Gastrocnemius medialis (tissue), 4 donors: ENCODE measurements at regions not wholly inside any gene's neighbourhood (a gene's known extent, or its start where the extent isn't known, plus 50 kb on each side); places are given as distances from the start of the nearest gene placed in this dataset.
A peak's percentile ranks its signal among the peaks of the same experiment; 100 is the strongest.

Experiments used
- ATAC-seq, 2 donors: fragments of 150-250 bp; one replicate each; pipeline ENCODE4 v1.9.1; 2016
- DNase-seq, 2 donors: peaks; one replicate each; pipeline ENCODE4 v3.0.0-alpha.2; 2019
- H3K27ac ChIP-seq, 4 donors: fragments of 200-600 bp; sonication (generic); 1 replicate in 1 of 4; 2 replicates in 3 of 4; pipeline ENCODE4 v1.5.1; 2016 to 2018; ENCODE audit warnings: mild to moderate bottlenecking in 2 of 4, moderate library complexity in 1 of 4
- H3K27me3 ChIP-seq, 3 donors: fragments of 200-600 bp; sonication (generic) in 2 of 3; 1 replicate in 1 of 3; 2 replicates in 2 of 3; pipeline versions ENCODE4 v1.5.1 to v1.6.0; 2016 to 2019; ENCODE audit warnings: mild to moderate bottlenecking in 1 of 3, moderate library complexity in 1 of 3
- H3K36me3 ChIP-seq, 2 donors: fragments of 200-600 bp; sonication (generic) in 1 of 2; one replicate each; pipeline ENCODE4 v1.5.1; 2017 to 2018
- H3K4me1 ChIP-seq, 2 donors: fragments of 200-600 bp; sonication (generic) in 1 of 2; one replicate each; pipeline ENCODE4 v1.5.1; 2016 to 2017; ENCODE audit warnings: mild to moderate bottlenecking in 2 of 2
- H3K4me3 ChIP-seq, 4 donors: fragments of 200-600 bp; sonication (generic) in 3 of 4; 1 replicate in 1 of 4; 2 replicates in 3 of 4; pipeline ENCODE4 v1.5.1; 2016 to 2019; ENCODE audit warnings: mild to moderate bottlenecking in 2 of 4
- H3K9me3 ChIP-seq, 3 donors: fragments of 200-600 bp; sonication (generic) in 2 of 3; 1 replicate in 1 of 3; 2 replicates in 2 of 3; pipeline ENCODE4 v1.5.1; 2016 to 2019
- CTCF ChIP-seq, 5 experiments: fragments of 450-650 bp in 3 of 5; fragments of 200-600 bp in 2 of 5; sonication (generic) in 2 of 5; IDR thresholded peaks in 4 of 5; conservative IDR thresholded peaks in 1 of 5; 1 replicate in 4 of 5; 2 replicates in 1 of 5; pipeline ENCODE4 v1.5.1; 2016 to 2019; ENCODE audit warnings: antibody characterized with exemption in 5 of 5, mild to moderate bottlenecking in 3 of 5, moderate library complexity in 3 of 5
- POLR2A ChIP-seq, 2 donors: fragments of 450-650 bp; IDR thresholded peaks; one replicate each; pipeline ENCODE4 v1.6.1; 2017; ENCODE audit warnings: antibody characterized with exemption in 2 of 2, mild to moderate bottlenecking in 2 of 2, moderate library complexity in 2 of 2
- in situ Hi-C, 4 donors: fragments of 200-750 bp; cut with MboI; loops; one replicate each; pipeline versions ENCODE4 v1.15.0 to v1.8.0; 2017; ENCODE audit warnings: low sequenced_read_pairs in 4 of 4
- intact Hi-C: fragments of 100-400 bp; cut with DNase I; formaldehyde crosslinking; loops from one replicate; pipeline ENCODE4 v1.15.1; 2023; ENCODE audit warnings: low total_unique reads

- Histone ChIP-seq H3K4me3 (no peak overlapping the region), H3K27ac (no peak overlapping the region), H3K9me3 (no peaks in the 10 kb centered on the region), H3K36me3 (no peaks in the 10 kb centered on the region), H3K4me1 (peaks cover 5 to 12% of the 10 kb centered on the region in 2 donors), H3K27me3 (no peaks in the 10 kb centered on the region)
- ATAC-seq = peak; percentile 30 to 69
- in situ Hi-C loops = no loop called here
- intact Hi-C loops = no loop called here
- TF ChIP-seq CTCF (IDR thresholded peaks at IDR 0.05 in 4 of 5, conservative IDR thresholded peaks at IDR 0.05 in 1 of 5) (no peak), POLR2A (IDR thresholded peaks at IDR 0.05) (no peak)
- no peak for DNase-seq
These were observed 140.5 kb upstream of the PLET1 start for GRCh38 chr11:112401036-112401769.

GRCh38 chr11:112403432-112403831 is 142.8 kb upstream of the PLET1 start:
- ATAC-seq = no peak
- in situ Hi-C loops = no loop called here
- intact Hi-C loops = no loop called here

GRCh38 chr11:112404112-112404511 is 143.5 kb upstream of the PLET1 start:
- H3K9me3 ChIP-seq = no peaks in the 10 kb centered on the region

More at GRCh38 chr11:112403432-112403831, 142.8 kb upstream of the PLET1 start:
- TF ChIP-seq POLR2A (IDR thresholded peaks at IDR 0.05) (no peak), CTCF (IDR thresholded peaks at IDR 0.05 in 4 of 5, conservative IDR thresholded peaks at IDR 0.05 in 1 of 5) (no peak)
- H3K36me3 ChIP-seq = no peaks in the 10 kb centered on the region
- H3K4me3 ChIP-seq = no peak overlapping the region
- no peak for DNase-seq
- H3K9me3 ChIP-seq = no peaks in the 10 kb centered on the region
- H3K27ac ChIP-seq = no peak overlapping the region
- H3K4me1 ChIP-seq = peaks cover 5 to 12% of the 10 kb centered on the region in 2 donors
- peaks cover 0 to 6% (median 5%) of the 10 kb centered on the region in 3 donors for H3K27me3 ChIP-seq

GRCh38 chr11:112408517-112408916 is 147.9 kb upstream of the PLET1 start:
- in situ Hi-C loops = no loop called here
- DNase-seq (no peak), ATAC-seq (no peak)
- Histone ChIP-seq H3K4me3 (no peak overlapping the region), H3K9me3 (no peaks in the 10 kb centered on the region), H3K27ac (no peak overlapping the region), H3K4me1 (no peaks in the 10 kb centered on the region), H3K36me3 (no peaks in the 10 kb centered on the region), H3K27me3 (peaks cover 0 to 6% (median 5%) of the 10 kb centered on the region in 3 donors)
- no peak for TF ChIP-seq CTCF (IDR thresholded peaks at IDR 0.05 in 4 of 5, conservative IDR thresholded peaks at IDR 0.05 in 1 of 5)
- no peak for TF ChIP-seq POLR2A (IDR thresholded peaks at IDR 0.05)
- intact Hi-C loops = no loop called here

More at GRCh38 chr11:112404112-112404511, 143.5 kb upstream of the PLET1 start:
- peaks cover 0 to 6% (median 5%) of the 10 kb centered on the region in 3 donors for H3K27me3 ChIP-seq
- DNase-seq (no peak), ATAC-seq (no peak)
- no peak overlapping the region for H3K4me3 ChIP-seq
- no peak for TF ChIP-seq POLR2A (IDR thresholded peaks at IDR 0.05)
- TF ChIP-seq CTCF (IDR thresholded peaks at IDR 0.05 in 4 of 5, conservative IDR thresholded peaks at IDR 0.05 in 1 of 5) = no peak
- peaks cover 5 to 12% of the 10 kb centered on the region in 2 donors for H3K4me1 ChIP-seq
- H3K36me3 ChIP-seq = no peaks in the 10 kb centered on the region
- H3K27ac ChIP-seq = no peak overlapping the region
- in situ Hi-C loops (no loop called here), intact Hi-C loops (no loop called here)
